ENCODE measurements at regions not wholly inside any gene's neighbourhood (a gene's known extent, or its start where the extent isn't known, plus 50 kb on each side); places are given as distances from the start of the nearest gene placed in this dataset.

GRCh38 chr13:70955887-70956286, 847.6 kb upstream of the KLHL1 start:
- TF ChIP-seq, protein P1, sequence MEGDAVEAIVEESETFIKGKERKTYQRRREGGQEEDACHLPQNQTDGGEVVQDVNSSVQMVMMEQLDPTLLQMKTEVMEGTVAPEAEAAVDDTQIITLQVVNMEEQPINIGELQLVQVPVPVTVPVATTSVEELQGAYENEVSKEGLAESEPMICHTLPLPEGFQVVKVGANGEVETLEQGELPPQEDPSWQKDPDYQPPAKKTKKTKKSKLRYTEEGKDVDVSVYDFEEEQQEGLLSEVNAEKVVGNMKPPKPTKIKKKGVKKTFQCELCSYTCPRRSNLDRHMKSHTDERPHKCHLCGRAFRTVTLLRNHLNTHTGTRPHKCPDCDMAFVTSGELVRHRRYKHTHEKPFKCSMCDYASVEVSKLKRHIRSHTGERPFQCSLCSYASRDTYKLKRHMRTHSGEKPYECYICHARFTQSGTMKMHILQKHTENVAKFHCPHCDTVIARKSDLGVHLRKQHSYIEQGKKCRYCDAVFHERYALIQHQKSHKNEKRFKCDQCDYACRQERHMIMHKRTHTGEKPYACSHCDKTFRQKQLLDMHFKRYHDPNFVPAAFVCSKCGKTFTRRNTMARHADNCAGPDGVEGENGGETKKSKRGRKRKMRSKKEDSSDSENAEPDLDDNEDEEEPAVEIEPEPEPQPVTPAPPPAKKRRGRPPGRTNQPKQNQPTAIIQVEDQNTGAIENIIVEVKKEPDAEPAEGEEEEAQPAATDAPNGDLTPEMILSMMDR (IDR thresholded peaks at IDR 0.05; ENCODE audit: control extremely low read depth, extremely low read depth, low read depth, missing control alignments), result no peak
- POLR2A ChIA-PET, result no interaction called here
- DNase-seq (ENCODE audit: extremely low spot score), result no peak
- CTCF ChIA-PET, result no interaction called here

DNA sequence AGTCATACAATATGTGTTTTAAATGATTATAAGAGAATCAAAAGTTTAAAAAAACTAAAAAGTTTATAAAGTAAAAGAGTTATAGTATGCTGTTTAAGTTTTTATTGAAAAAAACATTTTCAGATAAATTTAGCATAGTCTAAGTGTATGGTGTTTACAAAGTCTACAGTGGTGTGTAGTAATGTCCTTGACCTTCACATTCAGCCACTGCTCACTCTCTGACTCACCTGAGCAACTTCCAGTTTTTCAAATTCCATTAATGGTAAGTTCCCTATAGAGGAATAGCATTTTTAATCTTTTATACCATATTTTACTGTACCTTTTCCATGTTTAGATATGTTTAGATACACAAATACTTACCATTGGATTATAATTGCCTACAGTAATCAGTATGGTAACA, 842.4 kb upstream of the KLHL1 start:
- TF ChIP-seq, protein P1 (IDR thresholded peaks at IDR 0.05; ENCODE audit: control extremely low read depth, extremely low read depth, low read depth, missing control alignments), result no peak
- ChIA-PET POLR2A (no interaction called here), CTCF (no interaction called here)
- no peak for DNase-seq (ENCODE audit: extremely low spot score)

- TF ChIP-seq, protein P1 (IDR thresholded peaks at IDR 0.05; ENCODE audit: control extremely low read depth, extremely low read depth, low read depth, missing control alignments), result no peak
- ChIA-PET CTCF (interaction anchor here (1.7 kb wide), 1 partner anchor 10 kb away, joined by 3 read pairs; no protein-coding TSS in a partner anchor), POLR2A (no interaction called here)
- DNase-seq (ENCODE audit: extremely low spot score), result no peak
Observed at GRCh38 chr13:70945506-70945905, 837.3 kb upstream of the KLHL1 start.

- TF ChIP-seq, protein P1 (IDR thresholded peaks at IDR 0.05; ENCODE audit: control extremely low read depth, extremely low read depth, low read depth, missing control alignments), result no peak
- POLR2A ChIA-PET, result no interaction called here
- CTCF ChIA-PET, result no interaction called here
- no peak for DNase-seq (ENCODE audit: extremely low spot score)
Observed at GRCh38 chr13:70941454-70941853, 833.2 kb upstream of the KLHL1 start.

GRCh38 chr13:70938462-70938861, 830.2 kb upstream of the KLHL1 start:
- TF ChIP-seq, protein P1 (IDR thresholded peaks at IDR 0.05; ENCODE audit: control extremely low read depth, extremely low read depth, low read depth, missing control alignments), result no peak
- POLR2A ChIA-PET, result no interaction called here
- CTCF ChIA-PET, result interaction anchor here (0.7 kb wide), 1 partner anchor 16 kb away, joined by 3 read pairs; no protein-coding TSS in a partner anchor
- no peak for DNase-seq (ENCODE audit: extremely low spot score)

GRCh38 chr13:70932511-70932910, 824.3 kb upstream of the KLHL1 start:
- ChIA-PET POLR2A (no interaction called here), CTCF (no interaction called here)
- TF ChIP-seq, protein P1 (IDR thresholded peaks at IDR 0.05; ENCODE audit: control extremely low read depth, extremely low read depth, low read depth, missing control alignments), result no peak
- no peak for DNase-seq (ENCODE audit: extremely low spot score)

Data from GM10248 (cell line).